ENCODE measurements at regions not wholly inside any gene's neighbourhood (a gene's known extent, or its start where the extent isn't known, plus 50 kb on each side); places are given as distances from the start of the nearest gene placed in this dataset.
A peak's percentile ranks its signal among the peaks of the same experiment; 100 is the strongest.

GRCh38 chr14:105818712-105819005 lies 292.3 kb downstream of the TMEM121 start:
- DNase-seq, result no peak

DNA sequence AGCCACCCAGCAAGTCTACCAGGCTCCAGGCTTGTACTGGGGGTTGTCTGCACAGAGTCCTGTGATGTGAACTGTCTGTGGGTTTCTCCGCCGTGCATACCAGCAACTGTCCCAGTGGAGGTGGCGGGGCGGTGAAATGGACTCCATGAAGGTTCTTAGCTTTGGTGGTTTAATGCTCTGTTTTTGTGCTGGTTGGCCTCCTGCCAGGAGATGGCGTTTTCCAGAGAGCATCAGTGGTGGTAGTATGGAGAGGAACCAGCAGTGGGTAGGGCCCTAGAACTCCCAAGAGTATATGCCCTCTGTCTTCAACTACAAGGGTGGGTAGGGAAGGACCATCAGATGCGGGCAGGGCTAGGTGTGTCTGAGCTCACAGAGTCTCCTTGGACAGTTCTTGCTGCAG lies 303.8 kb downstream of the TMEM121 start:
- DNase-seq, result no peak

DNA sequence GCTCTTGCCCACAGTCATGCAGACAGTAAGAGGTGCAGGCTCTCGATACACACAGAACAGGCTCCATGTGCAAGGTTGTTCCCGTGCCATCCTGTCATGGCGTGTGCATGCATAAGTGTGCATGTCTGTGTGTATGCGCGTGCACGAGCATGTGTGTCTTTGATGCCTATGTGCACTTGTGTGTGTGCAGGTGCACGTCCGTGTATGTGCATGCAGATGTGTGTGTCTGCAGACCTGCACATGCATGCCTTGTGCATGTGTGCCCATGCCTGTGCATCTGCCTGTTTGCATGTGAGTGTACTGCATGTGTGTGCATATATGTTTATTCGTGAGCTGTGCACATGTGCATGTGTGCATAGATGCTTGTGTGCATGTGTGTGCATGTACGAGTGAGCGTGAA lies 309.8 kb downstream of the TMEM121 start:
- no peak for DNase-seq

GRCh38 chr14:105836730-105837129 lies 310.3 kb downstream of the TMEM121 start:
- DNase-seq, result no peak

GRCh38 chr14:105837349-105838063 lies 311.1 kb downstream of the TMEM121 start:
- DNase-seq, result no peak

- no peak for DNase-seq
Measured at GRCh38 chr14:105838107-105838506, 311.7 kb downstream of the TMEM121 start.

DNA sequence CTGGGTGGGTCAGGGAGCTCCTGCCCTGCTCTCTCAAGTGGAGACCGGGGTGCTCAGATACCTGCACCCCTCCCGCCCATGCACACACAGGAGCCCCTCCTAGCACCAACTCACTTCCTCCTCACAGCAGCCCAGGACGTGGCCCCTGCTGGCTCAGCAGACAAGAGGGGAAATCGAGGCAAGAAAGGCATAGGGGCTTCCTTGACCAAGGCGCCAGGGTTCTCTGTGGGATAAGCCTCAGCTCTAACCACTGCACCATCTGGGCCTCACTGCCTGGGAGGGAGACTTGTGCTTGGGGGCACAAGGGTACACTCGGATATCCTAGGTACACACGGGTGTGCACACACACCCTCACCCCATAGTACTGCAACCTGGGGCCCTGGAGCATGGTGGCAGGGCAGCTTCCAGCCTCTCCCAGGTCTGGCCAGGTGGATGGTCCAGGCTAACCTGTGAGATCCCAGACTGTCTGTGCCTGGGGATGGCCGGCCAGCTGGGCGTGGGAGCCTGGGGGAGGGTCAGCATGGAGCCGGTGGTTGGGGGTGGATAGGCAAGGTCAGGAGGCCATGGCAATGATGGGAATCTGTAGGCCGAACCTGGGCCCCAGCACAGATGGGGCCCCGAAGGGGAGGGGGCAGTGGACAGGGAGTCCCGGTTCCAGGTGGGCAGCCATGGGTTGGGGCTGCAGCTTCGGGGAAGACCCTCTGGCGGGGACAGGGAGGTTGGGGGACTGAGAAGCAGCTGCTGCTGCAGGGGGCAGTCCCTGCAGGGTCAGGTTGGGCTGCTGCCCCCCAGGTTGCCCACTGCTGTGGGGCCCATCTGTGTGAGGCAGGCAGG lies 312.4 kb downstream of the TMEM121 start:
- no peak for DNase-seq

GRCh38 chr14:105839425-105840265 lies 313.3 kb downstream of the TMEM121 start:
- peak; percentile 47 for DNase-seq

DNA sequence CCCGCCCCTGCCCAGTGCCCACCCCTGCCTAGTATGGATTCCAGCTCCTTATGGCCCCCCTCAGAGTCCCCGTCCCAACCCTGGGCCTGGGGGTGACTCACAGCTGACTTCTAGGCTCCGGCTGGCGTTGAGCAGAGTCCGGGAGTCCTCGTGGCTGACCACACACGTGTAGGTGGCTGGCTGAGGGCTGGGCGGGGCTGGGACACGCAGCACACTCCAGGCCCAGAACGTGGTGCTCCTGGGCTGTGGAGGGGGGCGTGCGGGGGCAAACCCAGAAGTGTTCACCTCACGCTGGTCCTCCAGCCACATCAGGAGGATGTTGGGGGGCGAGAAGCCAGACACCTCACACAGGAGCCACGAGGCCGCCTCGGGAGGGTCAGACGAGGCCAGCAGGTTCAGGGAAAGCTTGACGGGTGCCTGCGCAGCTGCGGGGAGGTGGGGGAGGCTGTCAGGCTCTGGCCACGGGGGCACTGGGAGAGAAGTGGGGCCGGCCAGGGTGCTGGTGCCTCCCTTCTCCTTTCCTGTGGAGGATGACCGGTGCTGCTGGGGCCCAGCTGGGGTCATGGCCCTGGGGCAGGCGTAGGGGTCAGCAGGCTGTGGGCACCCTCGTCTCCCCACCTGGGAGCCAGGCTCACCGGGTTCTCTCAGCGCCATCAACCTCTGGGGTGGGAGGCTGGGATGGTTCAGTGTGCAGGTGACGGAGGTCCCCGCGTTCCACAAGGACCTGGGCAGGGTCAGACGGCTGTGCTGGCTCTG lies 314.1 kb downstream of the TMEM121 start:
- no peak for DNase-seq

GRCh38 chr14:105841022-105842009 lies 314.9 kb downstream of the TMEM121 start:
- DNase-seq, result no peak

DNA sequence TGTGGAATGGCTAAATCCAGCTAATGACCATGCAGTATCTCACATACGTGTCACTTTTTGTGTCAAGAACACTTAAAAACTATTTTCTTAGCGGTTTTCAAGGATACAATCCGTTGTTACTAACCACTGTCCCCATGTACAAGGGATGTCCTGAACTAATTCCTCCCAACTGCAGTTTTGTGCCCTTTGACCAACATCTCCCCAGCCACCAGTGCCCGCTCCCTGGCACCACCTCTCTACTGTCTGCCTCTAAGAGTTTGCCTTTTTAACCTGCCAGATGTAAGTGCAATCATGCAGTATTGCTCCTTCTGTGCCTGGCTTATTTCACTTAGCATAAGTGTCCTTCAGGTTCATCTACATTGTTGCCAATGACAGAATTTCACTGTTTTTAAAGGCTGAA lies 315.7 kb downstream of the TMEM121 start:
- no peak for DNase-seq

DNA sequence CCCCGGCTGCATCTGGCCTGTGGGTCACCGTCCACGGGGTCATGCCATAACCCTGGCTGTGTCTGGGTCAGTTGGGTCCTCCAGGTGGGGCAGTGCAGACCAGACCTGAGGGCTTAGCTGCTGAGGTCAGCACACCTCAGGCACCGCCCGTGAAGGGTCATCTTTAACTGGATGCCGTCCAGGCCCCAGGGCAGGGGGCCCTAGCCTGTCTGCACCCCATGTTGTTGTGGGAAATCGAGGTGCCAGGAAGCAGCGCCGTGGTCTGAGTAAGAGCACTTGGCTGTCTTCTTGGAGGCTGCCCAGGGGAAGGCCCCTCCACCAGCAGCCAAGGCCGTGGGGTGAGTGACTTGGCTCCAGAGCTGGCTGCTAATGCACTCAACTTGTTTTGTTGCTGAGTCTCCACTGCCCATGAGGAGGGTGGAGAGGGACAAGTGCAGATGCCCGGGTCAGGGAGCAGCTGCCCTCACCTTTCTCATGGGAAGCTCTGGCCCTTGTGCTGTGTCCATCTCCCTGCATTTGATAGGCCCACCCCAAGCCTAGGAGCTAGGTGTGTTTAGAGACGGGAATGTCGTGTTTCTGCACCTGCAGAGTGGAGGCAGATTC lies 317.2 kb downstream of the TMEM121 start:
- DNase-seq, result no peak

DNA sequence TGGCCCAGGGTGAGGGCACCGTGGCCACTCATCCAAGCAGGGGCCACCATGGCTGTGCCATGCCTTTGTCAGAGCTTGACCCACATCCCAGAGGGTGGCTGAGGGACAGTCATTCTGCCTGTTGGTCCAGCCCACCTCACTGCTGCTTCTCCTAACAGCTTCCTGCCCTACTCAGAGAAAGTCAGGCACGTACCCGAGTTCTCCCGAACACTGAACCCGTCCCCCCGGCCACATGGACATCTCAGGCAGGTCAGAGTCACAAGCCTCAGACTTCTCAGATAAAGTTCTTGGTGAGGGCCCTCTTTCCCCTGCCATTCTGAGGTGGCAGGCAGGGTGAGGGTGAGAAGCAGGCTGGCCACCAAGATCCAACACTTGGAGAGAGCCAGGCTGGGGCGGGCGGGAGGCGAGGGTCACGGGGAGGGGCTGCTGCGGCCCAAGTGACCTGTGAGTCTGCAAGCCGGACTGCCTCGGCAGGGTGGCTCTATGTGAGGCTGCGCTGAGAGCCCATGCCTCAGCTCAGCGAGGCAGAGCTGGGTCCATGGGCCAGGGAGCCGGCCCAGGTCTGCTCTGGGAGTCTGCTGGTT lies 317.8 kb downstream of the TMEM121 start:
- no peak for DNase-seq

- DNase-seq, result no peak
Measured at GRCh38 chr14:105844810-105845724, 318.7 kb downstream of the TMEM121 start.

- DNase-seq, result no peak
Measured at GRCh38 chr14:105845725-105846309, 319.4 kb downstream of the TMEM121 start.

- no peak for DNase-seq
Measured at GRCh38 chr14:105846312-105846711, 319.9 kb downstream of the TMEM121 start.

DNA sequence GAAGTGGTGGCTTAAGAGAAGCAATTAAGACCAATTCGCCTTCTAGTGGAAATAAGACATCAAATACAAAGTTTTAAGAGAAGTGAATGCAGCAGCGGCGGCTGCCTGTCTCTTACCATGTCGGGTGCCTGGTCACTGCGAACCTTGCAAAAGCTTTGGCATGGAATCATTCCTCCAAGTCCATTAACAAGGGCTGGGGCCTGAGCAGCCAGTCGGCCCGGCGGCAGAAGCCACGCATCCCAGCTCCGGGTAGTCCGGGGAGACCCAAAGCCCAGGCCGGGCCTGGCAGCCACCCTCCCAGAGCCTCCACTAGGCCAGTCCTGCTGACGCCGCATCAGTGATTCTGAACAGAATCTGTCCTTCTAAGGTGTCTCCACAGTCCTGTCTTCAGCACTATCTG lies 321.0 kb downstream of the TMEM121 start:
- DNase-seq, result no peak

DNA sequence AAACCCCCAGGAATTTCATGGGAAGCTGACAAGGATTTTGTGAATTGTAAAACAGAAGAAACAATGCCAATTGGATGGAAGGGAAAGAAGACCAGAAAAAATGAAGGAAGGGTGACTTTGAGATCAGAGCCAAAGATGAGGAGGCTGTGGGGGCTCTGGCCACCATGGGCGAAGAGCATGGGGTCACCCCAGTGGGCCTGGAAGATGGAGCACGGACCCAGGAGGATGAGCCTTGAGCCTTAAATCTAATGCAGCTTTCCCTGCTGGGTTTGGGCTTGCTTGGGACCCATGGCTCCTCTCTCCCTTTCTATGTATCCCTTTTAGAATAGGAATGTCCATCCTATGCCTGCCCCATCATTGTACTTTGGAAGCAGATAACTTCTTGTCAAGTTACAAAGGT lies 322.2 kb downstream of the TMEM121 start:
- no peak for DNase-seq

DNA sequence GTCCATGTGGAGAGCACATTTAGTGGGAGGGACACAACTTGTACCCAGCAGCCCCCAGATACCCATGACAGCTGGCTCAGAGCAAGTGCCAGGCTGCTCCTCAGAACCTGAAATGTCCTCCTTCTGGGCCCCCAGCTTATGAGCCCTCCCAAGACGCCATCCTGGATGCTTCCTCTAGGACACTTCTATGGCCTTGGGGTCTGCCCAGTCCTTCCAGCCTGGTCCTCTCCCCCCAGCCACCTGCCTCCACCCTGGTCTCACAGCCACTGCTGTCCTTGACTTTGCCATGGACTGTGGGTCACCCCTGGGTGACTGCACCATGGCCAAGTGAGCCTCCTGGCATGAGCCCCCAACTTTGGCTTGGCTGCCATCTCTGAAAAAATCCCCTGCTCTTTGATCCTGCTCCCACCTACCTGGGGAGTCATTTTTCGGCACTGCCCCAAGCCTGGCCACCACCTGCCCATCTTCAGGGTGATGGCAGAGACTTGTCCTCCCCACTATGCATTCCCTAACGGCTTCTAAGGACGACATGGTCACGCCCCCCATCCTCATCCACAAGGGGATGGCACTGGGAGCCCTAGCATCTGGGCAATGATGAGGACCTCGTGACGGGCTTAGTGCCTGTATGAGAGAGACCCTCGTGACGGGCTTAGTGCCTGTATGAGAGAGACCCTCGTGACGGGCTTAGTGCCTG lies 323.7 kb downstream of the TMEM121 start:
- no peak for DNase-seq

All from activated CD8-positive, alpha-beta memory T cell treated with anti-CD3 and anti-CD28 coated beads, Interleukin-2, amount 50 U/mL, for 48 hours (primary cell).